ENCODE measurements at regions not wholly inside any gene's neighbourhood (a gene's known extent, or its start where the extent isn't known, plus 50 kb on each side); places are given as distances from the start of the nearest gene placed in this dataset.

DNA sequence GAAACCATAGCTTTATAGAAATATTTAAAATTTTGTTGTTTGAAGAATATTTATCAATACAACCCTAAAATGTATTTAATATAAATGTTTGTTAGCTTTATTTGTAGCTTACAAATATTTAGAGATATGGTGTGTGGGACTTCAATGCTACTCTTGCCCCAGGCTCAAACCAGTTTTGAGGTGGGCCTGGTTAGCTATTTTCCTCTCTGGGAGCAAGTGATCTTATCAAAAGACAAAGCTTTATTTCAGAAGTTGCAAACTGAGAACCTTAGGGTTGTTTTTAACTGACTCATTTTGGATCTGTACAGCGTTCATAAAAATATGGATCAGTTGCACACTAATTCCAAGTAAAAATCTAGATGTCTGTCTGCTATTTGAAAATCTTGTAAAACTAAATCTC, 563.6 kb upstream of the CDH2 start (continued):
- TF ChIP-seq ZFP30 (CRISPR knock-in tag; IDR thresholded peaks at IDR 0.05): no peak
- no peak for TF ChIP-seq TOX (CRISPR knock-in tag; IDR thresholded peaks at IDR 0.05; ENCODE audit: borderline replicate concordance)
- TF ChIP-seq ESRRG (CRISPR knock-in tag; IDR thresholded peaks at IDR 0.05): no peak
- TF ChIP-seq ZNF565 (CRISPR knock-in tag; conservative IDR thresholded peaks at IDR 0.05; ENCODE audit: low read depth): no peak
- TF ChIP-seq, protein P1, sequence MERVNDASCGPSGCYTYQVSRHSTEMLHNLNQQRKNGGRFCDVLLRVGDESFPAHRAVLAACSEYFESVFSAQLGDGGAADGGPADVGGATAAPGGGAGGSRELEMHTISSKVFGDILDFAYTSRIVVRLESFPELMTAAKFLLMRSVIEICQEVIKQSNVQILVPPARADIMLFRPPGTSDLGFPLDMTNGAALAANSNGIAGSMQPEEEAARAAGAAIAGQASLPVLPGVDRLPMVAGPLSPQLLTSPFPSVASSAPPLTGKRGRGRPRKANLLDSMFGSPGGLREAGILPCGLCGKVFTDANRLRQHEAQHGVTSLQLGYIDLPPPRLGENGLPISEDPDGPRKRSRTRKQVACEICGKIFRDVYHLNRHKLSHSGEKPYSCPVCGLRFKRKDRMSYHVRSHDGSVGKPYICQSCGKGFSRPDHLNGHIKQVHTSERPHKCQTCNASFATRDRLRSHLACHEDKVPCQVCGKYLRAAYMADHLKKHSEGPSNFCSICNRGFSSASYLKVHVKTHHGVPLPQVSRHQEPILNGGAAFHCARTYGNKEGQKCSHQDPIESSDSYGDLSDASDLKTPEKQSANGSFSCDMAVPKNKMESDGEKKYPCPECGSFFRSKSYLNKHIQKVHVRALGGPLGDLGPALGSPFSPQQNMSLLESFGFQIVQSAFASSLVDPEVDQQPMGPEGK (CRISPR knock-in tag; IDR thresholded peaks at IDR 0.05; ENCODE audit: borderline replicate concordance): no peak

DNA sequence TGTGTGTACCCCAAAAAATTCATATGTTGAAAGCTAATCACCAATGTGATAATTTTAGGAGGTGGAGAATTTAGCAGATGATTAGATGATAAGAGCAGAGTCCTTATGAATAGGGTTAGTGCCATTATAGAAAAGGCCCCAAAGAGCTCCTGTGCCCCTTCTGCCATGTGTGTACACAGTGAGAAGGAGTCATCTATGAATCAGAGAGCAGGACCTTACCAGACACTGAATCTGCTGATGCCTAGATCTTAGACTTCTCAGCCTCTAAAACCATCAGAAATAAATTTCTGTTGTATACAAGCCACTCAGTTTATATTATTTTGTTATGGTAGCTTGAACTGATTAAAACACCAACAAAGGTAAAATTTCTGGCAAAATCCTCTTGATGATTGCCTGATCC, 560.0 kb upstream of the CDH2 start:
- ATAC-seq: no peak
- no peak for TF ChIP-seq TSHZ2 (CRISPR knock-in tag; IDR thresholded peaks at IDR 0.05)
- no peak for TF ChIP-seq ARNTL (CRISPR knock-in tag; IDR thresholded peaks at IDR 0.05; ENCODE audit: borderline replicate concordance, low read depth)
- no peak for TF ChIP-seq CSRNP3 (CRISPR knock-in tag; IDR thresholded peaks at IDR 0.05)
- no peak for TF ChIP-seq ZC3H10 (CRISPR knock-in tag; IDR thresholded peaks at IDR 0.05)
- TF ChIP-seq OSR1 (CRISPR knock-in tag; IDR thresholded peaks at IDR 0.05): no peak
- no peak for TF ChIP-seq GLIS3 (CRISPR knock-in tag; IDR thresholded peaks at IDR 0.05)
- TF ChIP-seq TCF4 (CRISPR knock-in tag; IDR thresholded peaks at IDR 0.05; ENCODE audit: borderline replicate concordance): no peak
- no peak for TF ChIP-seq SNAI2 (CRISPR knock-in tag; IDR thresholded peaks at IDR 0.05)
- TF ChIP-seq POU6F1 (CRISPR knock-in tag; IDR thresholded peaks at IDR 0.05; ENCODE audit: borderline replicate concordance, low read depth): no peak
- no peak for TF ChIP-seq ZFP3 (CRISPR knock-in tag; IDR thresholded peaks at IDR 0.05)
- TF ChIP-seq ZNF565 (CRISPR knock-in tag; conservative IDR thresholded peaks at IDR 0.05; ENCODE audit: low read depth): no peak
- TF ChIP-seq ZFP30 (CRISPR knock-in tag; IDR thresholded peaks at IDR 0.05): no peak
- no peak for TF ChIP-seq CREB5 (CRISPR knock-in tag; IDR thresholded peaks at IDR 0.05; ENCODE audit: low read depth)
- TF ChIP-seq, protein P1 (CRISPR knock-in tag; IDR thresholded peaks at IDR 0.05; ENCODE audit: borderline replicate concordance): no peak
- TF ChIP-seq CSDC2 (CRISPR knock-in tag; IDR thresholded peaks at IDR 0.05): no peak
- TF ChIP-seq ESRRG (CRISPR knock-in tag; IDR thresholded peaks at IDR 0.05): no peak
- no peak for TF ChIP-seq TOX (CRISPR knock-in tag; IDR thresholded peaks at IDR 0.05; ENCODE audit: borderline replicate concordance)
- no peak for TF ChIP-seq ZNF8 (CRISPR knock-in tag; IDR thresholded peaks at IDR 0.05)
- no peak for TF ChIP-seq RARB (CRISPR knock-in tag; IDR thresholded peaks at IDR 0.05)
- no peak for TF ChIP-seq BACH2 (CRISPR knock-in tag; IDR thresholded peaks at IDR 0.05; ENCODE audit: borderline replicate concordance)

Measured in SK-N-SH treated with all-trans-retinoic acid at 6 μM for 48 hours (cell line).